CD4-positive, alpha-beta memory T cell (primary cell): ENCODE measurements at regions not wholly inside any gene's neighbourhood (a gene's known extent, or its start where the extent isn't known, plus 50 kb on each side); places are given as distances from the start of the nearest gene placed in this dataset.
"Not testable (repeated sequence)": the region's sequence is repeated elsewhere in the genome, so short reads cannot be mapped to it uniquely, and the experiment has no call there.

ENCODE experiments used
- CTCF ChIA-PET: fragments of 350-600 bp; sonication (Branson Sonifier 250); formaldehyde crosslinking; loops from one replicate; lab custom pipeline; 2021; ENCODE audit warnings: inconsistent platforms; ENCODE audit not compliant: partially characterized antibody; lab: Charles Lee
- POLR2A ChIA-PET: fragments of 350-600 bp; sonication (Branson Sonifier 250); formaldehyde crosslinking; loops from one replicate; lab custom pipeline; 2021; ENCODE audit not compliant: partially characterized antibody; lab: Charles Lee
- DNase-seq, 5 donors: peaks; one replicate each; pipeline versions ENCODE4 v3.0.0 to v3.0.0-alpha.2; 2020 to 2022; ENCODE audit warnings: mixed read lengths in 1 of 5
- H3K27ac ChIP-seq: one replicate; pipeline ENCODE4 v1.7.0; 2013; ENCODE audit warnings: low read depth, low read length
- H3K27me3 ChIP-seq: 2 replicates; pipeline ENCODE4 v1.7.0; 2013; ENCODE audit warnings: mild to moderate bottlenecking, low read length, moderate library complexity; ENCODE audit not compliant: insufficient read depth
- H3K36me3 ChIP-seq: 2 replicates; pipeline ENCODE4 v1.7.0; 2013; ENCODE audit warnings: mild to moderate bottlenecking, low read length, moderate library complexity; ENCODE audit not compliant: insufficient read depth
- H3K4me1 ChIP-seq: 2 replicates; pipeline ENCODE4 v1.7.0; 2013; ENCODE audit warnings: mild to moderate bottlenecking, low read length, moderate library complexity; ENCODE audit not compliant: insufficient read depth
- H3K4me3 ChIP-seq, 2 donors: one replicate each; pipeline ENCODE4 v1.7.0; 2013; ENCODE audit warnings: low read length in 2 of 2, mild to moderate bottlenecking in 1 of 2
- H3K9me3 ChIP-seq, 2 donors: one replicate each; pipeline ENCODE4 v1.7.0; 2013; ENCODE audit warnings: low read length in 2 of 2, control low read depth in 1 of 2; ENCODE audit not compliant: control insufficient read depth in 1 of 2
- H3K27ac Mint-ChIP-seq, 7 donors: one replicate each; pipeline ENCODE4 v1.8.0; 2020 to 2021; ENCODE audit warnings: mixed read lengths in 7 of 7, mild to moderate bottlenecking in 6 of 7, inconsistent platforms in 3 of 7, moderate library complexity in 3 of 7
- H3K27me3 Mint-ChIP-seq, 2 donors: one replicate each; pipeline ENCODE4 v1.8.0; 2020 to 2021; ENCODE audit warnings: mixed read lengths in 2 of 2
- H3K36me3 Mint-ChIP-seq, 2 donors: one replicate each; pipeline ENCODE4 v1.8.0; 2020 to 2021; ENCODE audit warnings: mixed read lengths in 2 of 2, inconsistent platforms in 1 of 2, mild to moderate bottlenecking in 1 of 2
- H3K4me1 Mint-ChIP-seq, 4 donors: one replicate each; pipeline ENCODE4 v1.8.0; 2020 to 2021; ENCODE audit warnings: mixed read lengths in 4 of 4, mild to moderate bottlenecking in 1 of 4
- H3K4me3 Mint-ChIP-seq, 8 donors: one replicate each; pipeline ENCODE4 v1.8.0; 2020 to 2021; ENCODE audit warnings: mixed read lengths in 8 of 8, mild to moderate bottlenecking in 7 of 8, moderate library complexity in 6 of 8, inconsistent platforms in 3 of 8
- H3K9me3 Mint-ChIP-seq, 8 donors: one replicate each; pipeline ENCODE4 v1.8.0; 2020 to 2021; ENCODE audit warnings: mixed read lengths in 8 of 8, mild to moderate bottlenecking in 5 of 8, inconsistent platforms in 3 of 8, moderate library complexity in 1 of 8
- intact Hi-C: fragments of 100-400 bp; cut with micrococcal nuclease; formaldehyde crosslinking; loops from one replicate; pipeline ENCODE4 v1.15.1; 2023

GRCh38 chr4:54589586-54589985 is 68.2 kb upstream of the KIT start:
- Histone ChIP-seq H3K27me3 (no peaks in the 10 kb centered on the region), H3K36me3 (no peaks in the 10 kb centered on the region), H3K4me3 (no peak overlapping the region), H3K9me3 (no peaks in the 10 kb centered on the region), H3K27ac (no peak overlapping the region), H3K4me1 (no peaks in the 10 kb centered on the region)
- no peak overlapping the region for H3K4me3 Mint-ChIP-seq
- H3K4me1 Mint-ChIP-seq, result no peaks in the 10 kb centered on the region
- no peak for DNase-seq
- H3K27ac Mint-ChIP-seq, result no peak overlapping the region
- intact Hi-C loops, result no loop called here
- H3K36me3 Mint-ChIP-seq, result no peaks in the 10 kb centered on the region
- ChIA-PET CTCF (no interaction called here), POLR2A (no interaction called here)
- H3K9me3 Mint-ChIP-seq, result peaks cover 0 to 6% (median 0%) of the 10 kb centered on the region in 8 donors
- peaks cover 1 to 7% of the 10 kb centered on the region in 2 donors for H3K27me3 Mint-ChIP-seq

GRCh38 chr4:54593795-54594322 is 63.9 kb upstream of the KIT start:
- DNase-seq, result no peak
- Histone ChIP-seq H3K4me3 (no peak overlapping the region), H3K4me1 (no peaks in the 10 kb centered on the region), H3K9me3 (no peaks in the 10 kb centered on the region), H3K27me3 (no peaks in the 10 kb centered on the region), H3K27ac (no peak overlapping the region), H3K36me3 (no peaks in the 10 kb centered on the region)
- Mint-ChIP-seq H3K4me3 (no peak overlapping the region), H3K27ac (no peak overlapping the region), H3K36me3 (no peaks in the 10 kb centered on the region), H3K9me3 (peaks cover 0 to 8% (median 0%) of the 10 kb centered on the region in 8 donors), H3K4me1 (no peaks in the 10 kb centered on the region), H3K27me3 (peaks cover 1 to 6% of the 10 kb centered on the region in 2 donors)
- ChIA-PET POLR2A (no interaction called here), CTCF (no interaction called here)
- intact Hi-C loops, result no loop called here

DNA sequence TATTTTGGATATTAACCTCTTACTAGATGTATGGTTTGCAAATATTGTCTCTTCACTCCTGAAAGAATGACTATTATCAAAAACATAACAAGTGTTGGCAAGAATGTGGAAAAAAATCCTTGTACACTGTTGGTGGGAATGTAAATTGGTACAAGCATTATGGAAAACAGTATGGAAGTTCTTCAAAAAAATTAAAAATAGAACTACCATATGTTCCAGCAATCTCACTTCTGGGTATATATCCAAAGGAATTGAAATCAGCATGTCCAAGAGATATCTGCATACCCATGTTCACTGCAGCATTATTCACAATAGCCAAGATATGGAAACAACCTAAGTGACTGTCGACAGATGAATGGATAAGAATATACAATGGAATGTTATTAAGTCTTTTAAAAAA is 61.6 kb upstream of the KIT start:
- H3K9me3 Mint-ChIP-seq, result peaks cover 0 to 8% (median 0%) of the 10 kb centered on the region in 8 donors
- Histone ChIP-seq H3K9me3 (no peaks in the 10 kb centered on the region), H3K4me1 (no peaks in the 10 kb centered on the region), H3K27me3 (no peaks in the 10 kb centered on the region), H3K36me3 (no peaks in the 10 kb centered on the region), H3K4me3 (no peak overlapping the region), H3K27ac (no peak overlapping the region)
- ChIA-PET POLR2A (no interaction called here), CTCF (no interaction called here)
- no peaks in the 10 kb centered on the region for H3K4me1 Mint-ChIP-seq
- no peak overlapping the region for H3K27ac Mint-ChIP-seq
- DNase-seq, result no peak
- H3K36me3 Mint-ChIP-seq, result no peaks in the 10 kb centered on the region
- peaks cover 1 to 6% of the 10 kb centered on the region in 2 donors for H3K27me3 Mint-ChIP-seq
- H3K4me3 Mint-ChIP-seq, result no peak overlapping the region
- intact Hi-C loops, result no loop called here

DNA sequence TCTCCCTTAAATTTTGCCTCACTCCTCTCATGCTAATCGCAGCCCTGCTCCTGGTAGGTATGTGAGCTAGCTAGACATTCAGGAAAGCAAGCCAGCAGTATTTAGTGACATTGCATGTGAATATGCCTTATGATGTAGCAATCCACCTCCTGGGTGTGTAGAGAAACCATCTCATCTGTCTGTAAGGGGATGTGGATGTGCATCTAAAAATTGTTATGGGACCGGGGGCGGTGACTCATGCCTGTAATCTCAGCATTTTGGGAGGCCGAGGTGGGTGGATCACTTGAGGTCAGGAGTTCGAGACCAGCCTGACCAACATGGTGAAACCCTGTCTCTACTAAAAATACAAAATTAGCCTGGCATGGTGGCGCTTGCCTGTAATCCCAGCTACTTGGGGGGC is 60.1 kb upstream of the KIT start:
- H3K27me3 ChIP-seq, DNase-seq, POLR2A ChIA-PET, H3K27ac Mint-ChIP-seq, H3K4me3 ChIP-seq, H3K4me1 Mint-ChIP-seq, H3K36me3 ChIP-seq, H3K27ac ChIP-seq, H3K36me3 Mint-ChIP-seq, H3K9me3 ChIP-seq, CTCF ChIA-PET, H3K4me3 Mint-ChIP-seq, H3K4me1 ChIP-seq, H3K9me3 Mint-ChIP-seq, H3K27me3 Mint-ChIP-seq, intact Hi-C loops: not testable (repeated sequence)

DNA sequence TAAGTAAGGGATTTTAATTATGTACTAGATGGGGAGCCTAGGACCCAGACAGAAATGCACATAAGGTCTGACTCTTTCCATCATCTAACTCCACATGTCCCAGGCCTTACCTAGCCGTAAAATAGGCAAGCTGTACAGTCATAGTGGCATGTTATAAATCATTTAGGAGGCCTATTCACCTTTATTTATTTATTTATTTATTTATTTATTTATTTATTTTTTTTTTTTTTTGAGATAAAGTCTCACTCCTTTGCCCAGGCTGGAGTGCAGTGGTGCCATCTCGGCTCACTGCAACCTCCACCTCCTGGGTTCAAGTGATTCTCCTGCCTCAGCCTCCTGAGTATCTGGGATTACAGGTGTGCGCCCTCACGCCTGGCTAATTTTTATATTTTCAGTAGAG is 55.6 kb upstream of the KIT start:
- H3K36me3 ChIP-seq, POLR2A ChIA-PET, H3K9me3 ChIP-seq, H3K9me3 Mint-ChIP-seq, H3K27ac ChIP-seq, H3K27me3 ChIP-seq, H3K4me1 ChIP-seq, H3K4me3 Mint-ChIP-seq, H3K4me1 Mint-ChIP-seq, H3K27me3 Mint-ChIP-seq, intact Hi-C loops, H3K27ac Mint-ChIP-seq, CTCF ChIA-PET, H3K36me3 Mint-ChIP-seq, H3K4me3 ChIP-seq, DNase-seq: not testable (repeated sequence)

DNA sequence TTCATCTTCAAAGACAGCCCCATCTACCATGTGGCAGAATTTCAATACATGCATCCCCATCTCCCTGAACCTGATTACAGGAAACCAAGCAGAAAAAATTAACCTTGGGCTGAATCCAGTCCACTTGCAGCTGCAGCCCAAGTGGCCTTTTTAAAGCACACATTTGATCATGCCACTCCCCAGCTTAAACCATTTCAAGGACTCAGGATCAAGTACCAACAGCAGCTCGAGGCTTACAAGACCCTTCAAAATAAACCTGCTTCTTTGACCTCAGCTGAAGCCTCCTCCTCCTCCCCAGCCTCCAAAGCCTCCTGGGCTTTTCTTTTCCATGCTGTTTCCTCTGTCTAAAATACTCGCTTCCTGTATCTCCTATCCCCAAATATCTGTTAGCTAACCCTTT is 50.7 kb upstream of the KIT start:
- ChIA-PET POLR2A (no interaction called here), CTCF (no interaction called here)
- Histone ChIP-seq H3K36me3 (no peaks in the 10 kb centered on the region), H3K9me3 (no peaks in the 10 kb centered on the region), H3K4me3 (no peak overlapping the region), H3K27me3 (no peaks in the 10 kb centered on the region), H3K4me1 (no peaks in the 10 kb centered on the region), H3K27ac (no peak overlapping the region)
- Mint-ChIP-seq H3K4me1 (no peaks in the 10 kb centered on the region), H3K27ac (no peak overlapping the region), H3K4me3 (no peak overlapping the region), H3K36me3 (no peaks in the 10 kb centered on the region), H3K9me3 (peaks cover 0 to 7% (median 0%) of the 10 kb centered on the region in 8 donors), H3K27me3 (no peaks in the 10 kb centered on the region)
- intact Hi-C loops, result no loop called here
- no peak for DNase-seq

- no peak overlapping the region for H3K27ac Mint-ChIP-seq
- peaks cover 0 to under 1% of the 10 kb centered on the region in 2 donors for H3K27me3 Mint-ChIP-seq
- no peak for DNase-seq
- intact Hi-C loops, result no loop called here
- H3K4me1 Mint-ChIP-seq, result no peaks in the 10 kb centered on the region
- no peaks in the 10 kb centered on the region for H3K36me3 ChIP-seq
- H3K4me3 ChIP-seq, result no peak overlapping the region
- H3K36me3 Mint-ChIP-seq, result no peaks in the 10 kb centered on the region
- CTCF ChIA-PET, result no interaction called here
- no peaks in the 10 kb centered on the region for H3K4me1 ChIP-seq
- POLR2A ChIA-PET, result no interaction called here
- H3K9me3 Mint-ChIP-seq, result peaks cover 0 to 7% (median 0%) of the 10 kb centered on the region in 8 donors
- no peaks in the 10 kb centered on the region for H3K27me3 ChIP-seq
- no peaks in the 10 kb centered on the region for H3K9me3 ChIP-seq
- H3K4me3 Mint-ChIP-seq, result no peak overlapping the region
- H3K27ac ChIP-seq, result no peak overlapping the region
Observed at GRCh38 chr4:54607521-54607920, 50.2 kb upstream of the KIT start.
